ENCODE measurements at regions not wholly inside any gene's neighbourhood (a gene's known extent, or its start where the extent isn't known, plus 50 kb on each side); places are given as distances from the start of the nearest gene placed in this dataset.

DNA sequence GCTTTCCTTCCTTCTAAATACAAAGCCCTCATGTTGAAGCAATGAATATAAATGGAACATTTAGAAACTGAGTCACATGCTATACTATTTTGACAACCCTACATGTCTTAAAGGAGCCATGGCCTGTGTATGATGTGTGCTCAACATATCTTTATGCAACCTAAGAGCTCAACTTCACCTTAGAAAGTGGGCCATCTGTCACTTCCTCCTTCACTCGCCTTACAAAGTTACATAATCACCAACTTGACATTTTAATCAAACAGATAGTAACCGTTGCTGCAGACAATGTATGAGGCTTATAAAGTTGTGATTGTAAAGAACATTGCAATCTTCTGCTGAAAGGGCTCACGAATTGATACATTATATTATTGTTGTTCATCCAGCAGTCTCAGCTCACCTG is 163.6 kb downstream of the SERPINI1 start:
- Histone ChIP-seq H3K4me3 (ENCODE audit: low read length) (no peak overlapping the region), H3K27ac (ENCODE audit: low read length) (no peak overlapping the region)

DNA sequence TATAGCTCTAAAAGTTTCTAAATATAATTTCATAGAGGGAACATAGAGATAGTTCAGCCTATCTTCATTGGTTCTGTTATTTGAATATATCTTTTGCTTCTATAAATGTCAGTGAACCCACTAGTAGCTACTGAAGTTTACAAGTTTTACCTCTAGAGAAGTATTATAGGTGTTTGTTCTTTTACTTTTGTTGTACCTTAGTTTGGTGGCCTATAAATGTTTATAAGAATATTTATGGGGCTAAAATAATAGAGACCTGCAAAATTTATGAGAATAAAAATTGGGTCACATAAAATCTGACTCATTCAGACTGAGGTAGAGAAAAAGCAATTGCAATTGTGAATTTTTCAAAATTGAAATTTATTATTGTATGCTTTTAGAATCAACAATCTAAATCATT is 162.6 kb downstream of the SERPINI1 start:
- Histone ChIP-seq H3K4me2 (ENCODE audit: low read length) (no peak overlapping the region), H2AFZ (ENCODE audit: low read depth, low read length) (no peak overlapping the region), H3K9ac (ENCODE audit: low read length) (no peak overlapping the region), H3K36me3 (replicated peaks; ENCODE audit: low read depth, low read length) (no peaks in the 10 kb centered on the region), H4K20me1 (ENCODE audit: insufficient read depth, low read length) (no peaks in the 10 kb centered on the region), H3K27ac (ENCODE audit: low read length) (no peak overlapping the region), H3K4me1 (ENCODE audit: low read length) (no peaks in the 10 kb centered on the region), H3K9me3 (ENCODE audit: insufficient read depth, low read length) (no peaks in the 10 kb centered on the region), H3K4me3 (ENCODE audit: low read length) (no peak overlapping the region), H3K27me3 (ENCODE audit: low read depth, low read length) (no peaks in the 10 kb centered on the region), H3K79me2 (ENCODE audit: low read length) (no peaks in the 10 kb centered on the region)
- TF ChIP-seq EZH2phosphoT487 (IDR thresholded peaks at IDR 0.05; ENCODE audit: low read depth) = no peak
- TF ChIP-seq, protein P1, sequence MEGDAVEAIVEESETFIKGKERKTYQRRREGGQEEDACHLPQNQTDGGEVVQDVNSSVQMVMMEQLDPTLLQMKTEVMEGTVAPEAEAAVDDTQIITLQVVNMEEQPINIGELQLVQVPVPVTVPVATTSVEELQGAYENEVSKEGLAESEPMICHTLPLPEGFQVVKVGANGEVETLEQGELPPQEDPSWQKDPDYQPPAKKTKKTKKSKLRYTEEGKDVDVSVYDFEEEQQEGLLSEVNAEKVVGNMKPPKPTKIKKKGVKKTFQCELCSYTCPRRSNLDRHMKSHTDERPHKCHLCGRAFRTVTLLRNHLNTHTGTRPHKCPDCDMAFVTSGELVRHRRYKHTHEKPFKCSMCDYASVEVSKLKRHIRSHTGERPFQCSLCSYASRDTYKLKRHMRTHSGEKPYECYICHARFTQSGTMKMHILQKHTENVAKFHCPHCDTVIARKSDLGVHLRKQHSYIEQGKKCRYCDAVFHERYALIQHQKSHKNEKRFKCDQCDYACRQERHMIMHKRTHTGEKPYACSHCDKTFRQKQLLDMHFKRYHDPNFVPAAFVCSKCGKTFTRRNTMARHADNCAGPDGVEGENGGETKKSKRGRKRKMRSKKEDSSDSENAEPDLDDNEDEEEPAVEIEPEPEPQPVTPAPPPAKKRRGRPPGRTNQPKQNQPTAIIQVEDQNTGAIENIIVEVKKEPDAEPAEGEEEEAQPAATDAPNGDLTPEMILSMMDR (IDR thresholded peaks at IDR 0.05; ENCODE audit: low read depth, low read length) = no peak

More for the DNA sequence above, 163.6 kb downstream of the SERPINI1 start:
- no peaks in the 10 kb centered on the region for H3K79me2 ChIP-seq (ENCODE audit: low read length)
- H2AFZ ChIP-seq (ENCODE audit: low read depth, low read length) = no peak overlapping the region; the same call in 1 of the 2 replicates
- no peaks in the 10 kb centered on the region for H3K4me1 ChIP-seq (ENCODE audit: low read length)
- H3K4me2 ChIP-seq (ENCODE audit: low read length) = no peak overlapping the region
- H3K9ac ChIP-seq (ENCODE audit: low read length) = no peak overlapping the region
- no peaks in the 10 kb centered on the region for H3K9me3 ChIP-seq (ENCODE audit: insufficient read depth, low read length)
- H3K36me3 ChIP-seq (replicated peaks; ENCODE audit: low read depth, low read length) = no peaks in the 10 kb centered on the region
- H3K27me3 ChIP-seq (ENCODE audit: low read depth, low read length) = no peaks in the 10 kb centered on the region
- TF ChIP-seq EZH2phosphoT487 (IDR thresholded peaks at IDR 0.05; ENCODE audit: low read depth) = no peak
- TF ChIP-seq, protein P1 (IDR thresholded peaks at IDR 0.05; ENCODE audit: low read depth, low read length) = no peak
- H4K20me1 ChIP-seq (ENCODE audit: insufficient read depth, low read length) = no peaks in the 10 kb centered on the region

DNA sequence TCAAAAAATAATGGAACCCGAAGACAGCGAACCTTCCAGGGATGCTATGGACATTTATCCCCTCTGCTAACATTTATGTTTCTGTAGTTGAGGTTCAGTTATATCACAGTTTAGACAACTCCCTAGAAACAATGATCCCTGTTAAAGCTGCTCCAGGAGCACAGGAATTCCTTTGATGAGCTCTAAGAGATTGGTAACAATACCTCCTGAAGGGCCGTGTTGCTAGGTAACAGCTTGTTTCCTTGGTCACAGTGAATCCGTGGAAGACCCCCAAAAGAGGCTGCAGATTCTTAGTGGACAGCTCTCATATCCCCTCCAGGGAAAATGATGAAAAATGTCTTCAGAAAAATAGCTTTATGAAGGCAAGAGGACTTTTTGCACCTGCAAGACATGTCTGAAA is 160.2 kb downstream of the SERPINI1 start:
- Histone ChIP-seq H3K4me1 (ENCODE audit: low read length) (no peaks in the 10 kb centered on the region), H3K9ac (ENCODE audit: low read length) (no peak overlapping the region), H3K79me2 (ENCODE audit: low read length) (no peaks in the 10 kb centered on the region), H3K27ac (ENCODE audit: low read length) (no peak overlapping the region), H2AFZ (ENCODE audit: low read depth, low read length) (no peak overlapping the region), H4K20me1 (ENCODE audit: insufficient read depth, low read length) (no peaks in the 10 kb centered on the region), H3K27me3 (ENCODE audit: low read depth, low read length) (no peaks in the 10 kb centered on the region), H3K36me3 (replicated peaks; ENCODE audit: low read depth, low read length) (no peaks in the 10 kb centered on the region), H3K9me3 (ENCODE audit: insufficient read depth, low read length) (no peaks in the 10 kb centered on the region), H3K4me2 (ENCODE audit: low read length) (no peak overlapping the region), H3K4me3 (ENCODE audit: low read length) (no peak overlapping the region)
- TF ChIP-seq EZH2phosphoT487 (IDR thresholded peaks at IDR 0.05; ENCODE audit: low read depth) = no peak
- TF ChIP-seq, protein P1 (IDR thresholded peaks at IDR 0.05; ENCODE audit: low read depth, low read length) = no peak

DNA sequence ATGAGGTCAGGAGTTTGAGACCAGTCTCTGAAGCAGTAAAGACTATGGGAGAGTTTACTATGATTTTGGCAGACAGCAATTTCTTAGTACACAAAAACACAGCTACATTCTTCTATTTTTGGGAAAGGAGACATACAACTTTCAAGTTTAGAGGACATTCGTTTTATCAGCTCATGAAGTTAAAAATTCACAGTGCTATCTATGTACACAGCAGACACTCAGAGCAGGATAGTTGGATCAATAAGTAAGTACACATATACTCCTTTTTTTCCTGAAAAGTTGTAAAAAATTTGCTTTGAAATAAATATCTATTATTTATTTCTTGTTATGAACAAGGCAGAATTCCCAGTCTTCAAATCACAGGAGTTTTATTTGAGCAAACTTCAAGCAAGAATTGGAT is 159.7 kb downstream of the SERPINI1 start:
- TF ChIP-seq, protein P1 (IDR thresholded peaks at IDR 0.05; ENCODE audit: low read depth, low read length) = no peak
- no peak for TF ChIP-seq EZH2phosphoT487 (IDR thresholded peaks at IDR 0.05; ENCODE audit: low read depth)
- Histone ChIP-seq H3K79me2 (ENCODE audit: low read length) (no peaks in the 10 kb centered on the region), H4K20me1 (ENCODE audit: insufficient read depth, low read length) (no peaks in the 10 kb centered on the region), H3K9ac (ENCODE audit: low read length) (no peak overlapping the region), H3K4me2 (ENCODE audit: low read length) (no peak overlapping the region), H3K4me1 (ENCODE audit: low read length) (no peaks in the 10 kb centered on the region), H3K4me3 (ENCODE audit: low read length) (no peak overlapping the region), H2AFZ (ENCODE audit: low read depth, low read length) (no peak overlapping the region), H3K36me3 (replicated peaks; ENCODE audit: low read depth, low read length) (no peaks in the 10 kb centered on the region), H3K9me3 (ENCODE audit: insufficient read depth, low read length) (no peaks in the 10 kb centered on the region), H3K27ac (ENCODE audit: low read length) (no peak overlapping the region), H3K27me3 (ENCODE audit: low read depth, low read length) (no peaks in the 10 kb centered on the region)
